ENCODE measurements at regions not wholly inside any gene's neighbourhood (a gene's known extent, or its start where the extent isn't known, plus 50 kb on each side); places are given as distances from the start of the nearest gene placed in this dataset.

DNA sequence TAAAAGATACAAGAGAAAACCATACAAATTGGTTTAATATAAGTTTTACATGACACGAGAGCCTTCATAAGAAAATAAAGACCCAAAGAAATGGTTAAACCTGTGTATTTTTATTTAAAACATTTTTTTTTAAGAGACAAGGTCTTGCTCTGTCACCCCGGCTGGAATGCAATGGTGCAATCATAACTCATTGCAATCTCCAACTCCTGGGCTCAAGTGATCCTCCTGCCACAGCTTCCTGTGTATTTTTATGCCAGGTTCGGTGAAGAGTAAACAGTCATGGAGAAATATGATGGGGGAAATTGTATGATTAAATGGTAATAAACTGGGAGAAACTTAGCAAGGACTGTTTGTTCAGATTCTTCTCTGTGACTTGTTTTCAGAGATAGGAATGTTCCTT lies 441.0 kb downstream of the TUSC7 start:
- Histone ChIP-seq H3K18ac (ENCODE audit: extremely low read depth, low read length) (no peak overlapping the region), H2BK5ac (ENCODE audit: low read depth, low read length) (no peak overlapping the region), H3K56ac (replicated peaks; ENCODE audit: insufficient read length, low read depth, low read length) (no peak overlapping the region), H2BK15ac (ENCODE audit: low read length) (no peak overlapping the region), H3K27me3 (replicated peaks in 1 of 4; ENCODE audit: control insufficient read depth in 3 of 4, extremely low read depth in 1 of 4, insufficient read depth in 3 of 4, low read length in 3 of 4) (no peaks in the 10 kb centered on the region), H2AK5ac (ENCODE audit: low read depth, low read length) (no peak overlapping the region), H4K20me1 (replicated peaks in 1 of 2; ENCODE audit: control insufficient read depth in 1 of 2, insufficient read depth in 2 of 2, low read length in 2 of 2) (no peaks in the 10 kb centered on the region), H2BK12ac (ENCODE audit: low read depth, low read length) (no peak overlapping the region), H3K79me2 (ENCODE audit: control insufficient read depth in 1 of 2, insufficient read depth in 2 of 2, low read length in 2 of 2) (no peaks in the 10 kb centered on the region), H2AFZ (ENCODE audit: low read length) (no peak overlapping the region), H3K9ac (replicated peaks in 1 of 4; ENCODE audit: extremely low read depth in 1 of 4, low read depth in 3 of 4, low read length in 3 of 4) (no peak overlapping the region), H3K79me1 (ENCODE audit: low read depth, low read length) (no peaks in the 10 kb centered on the region), H3K23ac (ENCODE audit: insufficient read length) (no peak overlapping the region), H3K27ac (ENCODE audit: low read depth, low read length) (no peak overlapping the region), H3K23me2 (ENCODE audit: low read depth, low read length) (no peaks in the 10 kb centered on the region), H3K4ac (replicated peaks; ENCODE audit: insufficient read length, low read depth, low read length) (no peak overlapping the region), H2BK20ac (ENCODE audit: low read length) (no peak overlapping the region), H4K91ac (replicated peaks; ENCODE audit: insufficient read length, low read length) (no peak overlapping the region), H3K9me3 (ENCODE audit: insufficient read depth in 2 of 2, low read depth in 1 of 2, low read length in 1 of 2) (no peaks in the 10 kb centered on the region), H3K4me3 (ENCODE audit: extremely low read depth in 1 of 4, insufficient read depth in 2 of 4, low read depth in 3 of 4, low read length in 4 of 4) (no peak overlapping the region), H4K5ac (ENCODE audit: insufficient read length, low read depth, low read length) (no peak overlapping the region), H3K14ac (ENCODE audit: insufficient read length) (no peak overlapping the region), H3K4me2 (ENCODE audit: insufficient read depth in 1 of 2, low read depth in 2 of 2, low read length in 2 of 2) (no peak overlapping the region), H3K36me3 (ENCODE audit: control insufficient read depth in 2 of 4, insufficient read depth in 4 of 4, low read length in 3 of 4) (no peaks in the 10 kb centered on the region), H4K8ac (ENCODE audit: extremely low read depth, insufficient read depth, low read length) (no peak overlapping the region), H3K4me1 (replicated peaks in 1 of 4; ENCODE audit: control insufficient read depth in 3 of 4, insufficient read depth in 4 of 4, low read length in 3 of 4) (peaks cover 0 to 7% (median 3%) of the 10 kb centered on the region in 4 experiments; a peak in 4 of 7 replicates), H2BK120ac (replicated peaks; ENCODE audit: low read depth, low read length) (no peak overlapping the region)
- POLR2A ChIA-PET (ENCODE audit: partially characterized antibody) = no interaction called here
- 93% methylated on average over 3 of the region's 3 CpGs; no CpG with 5 or more reads in 1 of the 2 experiments for WGBS, 2 experiments (ENCODE audit: extremely low coverage in 1 of 2, insufficient coverage in 1 of 2, insufficient read length in 1 of 2, insufficient replicate concordance in 2 of 2, low coverage in 1 of 2, low lambda C conversion rate in 2 of 2, missing lambda C conversion rate in 1 of 2)
- CTCF ChIA-PET (ENCODE audit: partially characterized antibody) = no interaction called here
- TF ChIP-seq NANOG (IDR thresholded peaks at IDR 0.05; ENCODE audit: insufficient read depth, low read depth, low read length, poor library complexity, severe bottlenecking) (no peak), CTBP2 (IDR thresholded peaks at IDR 0.05; ENCODE audit: borderline replicate concordance, insufficient read depth, insufficient read length, low read length) (no peak), CREB1 (IDR thresholded peaks at IDR 0.05) (no peak), EZH2 (IDR thresholded peaks at IDR 0.05; ENCODE audit: low read depth, low read length, severe bottlenecking) (no peak), SP1 (IDR thresholded peaks at IDR 0.05; ENCODE audit: low read depth, low read length) (no peak), HDAC6 (IDR thresholded peaks at IDR 0.05; ENCODE audit: low read depth, low read length) (no peak), POLR2AphosphoS5 (IDR thresholded peaks at IDR 0.05; ENCODE audit: low read depth, low read length) (no peak), POU5F1 (IDR thresholded peaks at IDR 0.05; ENCODE audit: low read depth, low read length) (no peak), EP300 (IDR thresholded peaks at IDR 0.05; ENCODE audit: borderline replicate concordance in 1 of 2, low read depth in 2 of 2, low read length in 2 of 2) (no peak), CBX5 (IDR thresholded peaks at IDR 0.05; ENCODE audit: low read depth, low read length) (no peak), SUZ12 (IDR thresholded peaks at IDR 0.05; ENCODE audit: low read length) (no peak), PHF8 (conservative IDR thresholded peaks at IDR 0.05; ENCODE audit: low read depth, low read length) (no peak), TAF1 (IDR thresholded peaks at IDR 0.05; ENCODE audit: low read depth, low read length) (no peak), EGR1 (IDR thresholded peaks at IDR 0.05; ENCODE audit: borderline replicate concordance, low read depth, low read length) (no peak), E2F6 (IDR thresholded peaks at IDR 0.05) (no peak)
- DNase-seq (ENCODE audit: low read depth in 1 of 2, low spot score in 2 of 2) = no peak
- no peak for FAIRE-seq
